ENCODE measurements at regions not wholly inside any gene's neighbourhood (a gene's known extent, or its start where the extent isn't known, plus 50 kb on each side); places are given as distances from the start of the nearest gene placed in this dataset.

DNA sequence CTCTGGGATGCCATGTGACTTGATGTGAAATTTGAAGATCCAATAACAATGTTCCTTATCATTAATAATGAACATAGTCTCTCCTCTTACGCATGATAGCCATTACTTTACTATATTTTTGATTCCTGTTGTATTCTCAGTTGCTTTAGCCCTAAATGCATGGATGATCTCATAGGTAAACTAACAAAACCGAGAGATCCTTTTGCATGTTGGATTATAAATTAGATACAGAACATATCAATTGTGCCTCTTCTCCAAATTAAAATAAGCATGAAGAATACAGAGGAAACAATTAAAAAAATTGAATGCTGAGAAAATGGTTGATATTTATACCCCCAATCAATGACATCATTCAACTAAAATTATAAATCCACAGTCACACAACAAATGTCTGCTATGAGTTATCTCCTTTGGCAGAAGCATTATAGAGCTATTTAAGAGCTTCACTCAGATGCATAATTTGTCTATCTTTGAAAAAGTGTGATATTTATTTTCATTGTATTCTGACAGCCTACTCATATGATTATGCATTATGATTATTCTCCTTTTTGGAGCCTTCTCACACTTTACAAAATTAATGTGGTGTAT lies 386.4 kb upstream of the STXBP6 start:
- TF ChIP-seq, protein P1, sequence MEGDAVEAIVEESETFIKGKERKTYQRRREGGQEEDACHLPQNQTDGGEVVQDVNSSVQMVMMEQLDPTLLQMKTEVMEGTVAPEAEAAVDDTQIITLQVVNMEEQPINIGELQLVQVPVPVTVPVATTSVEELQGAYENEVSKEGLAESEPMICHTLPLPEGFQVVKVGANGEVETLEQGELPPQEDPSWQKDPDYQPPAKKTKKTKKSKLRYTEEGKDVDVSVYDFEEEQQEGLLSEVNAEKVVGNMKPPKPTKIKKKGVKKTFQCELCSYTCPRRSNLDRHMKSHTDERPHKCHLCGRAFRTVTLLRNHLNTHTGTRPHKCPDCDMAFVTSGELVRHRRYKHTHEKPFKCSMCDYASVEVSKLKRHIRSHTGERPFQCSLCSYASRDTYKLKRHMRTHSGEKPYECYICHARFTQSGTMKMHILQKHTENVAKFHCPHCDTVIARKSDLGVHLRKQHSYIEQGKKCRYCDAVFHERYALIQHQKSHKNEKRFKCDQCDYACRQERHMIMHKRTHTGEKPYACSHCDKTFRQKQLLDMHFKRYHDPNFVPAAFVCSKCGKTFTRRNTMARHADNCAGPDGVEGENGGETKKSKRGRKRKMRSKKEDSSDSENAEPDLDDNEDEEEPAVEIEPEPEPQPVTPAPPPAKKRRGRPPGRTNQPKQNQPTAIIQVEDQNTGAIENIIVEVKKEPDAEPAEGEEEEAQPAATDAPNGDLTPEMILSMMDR (IDR thresholded peaks at IDR 0.05) = no peak
- no peak for TF ChIP-seq POLR2A (IDR thresholded peaks at IDR 0.05)
